Panc1 (cell line): ENCODE measurements at regions not wholly inside any gene's neighbourhood (a gene's known extent, or its start where the extent isn't known, plus 50 kb on each side); places are given as distances from the start of the nearest gene placed in this dataset.

Experiments
- CTCF ChIP-seq: fragments of 450-650 bp; IDR thresholded peaks from 2 replicates; pipeline ENCODE4 v1.5.1; 2017; ENCODE audit warnings: mild to moderate bottlenecking
- POLR2AphosphoS5 ChIP-seq: IDR thresholded peaks from 2 replicates; pipeline ENCODE4 v1.6.1; 2012; ENCODE audit warnings: mild to moderate bottlenecking, low read depth, low read length, moderate library complexity
- SIN3A ChIP-seq: IDR thresholded peaks from 2 replicates; pipeline ENCODE4 v1.6.1; 2012; ENCODE audit warnings: low read depth, mild to moderate bottlenecking, low read length, moderate library complexity, borderline replicate concordance; ENCODE audit not compliant: insufficient read depth
- TF ChIP-seq, protein P1 (sequence below), 2 experiments: IDR thresholded peaks; 2 replicates each; pipeline ENCODE4 v1.6.1; 2011 to 2012; ENCODE audit warnings: low read depth in 2 of 2, control low read depth in 1 of 2, low read length in 1 of 2, mild to moderate bottlenecking in 1 of 2, moderate library complexity in 1 of 2; ENCODE audit not compliant: insufficient read depth in 1 of 2

DNA sequence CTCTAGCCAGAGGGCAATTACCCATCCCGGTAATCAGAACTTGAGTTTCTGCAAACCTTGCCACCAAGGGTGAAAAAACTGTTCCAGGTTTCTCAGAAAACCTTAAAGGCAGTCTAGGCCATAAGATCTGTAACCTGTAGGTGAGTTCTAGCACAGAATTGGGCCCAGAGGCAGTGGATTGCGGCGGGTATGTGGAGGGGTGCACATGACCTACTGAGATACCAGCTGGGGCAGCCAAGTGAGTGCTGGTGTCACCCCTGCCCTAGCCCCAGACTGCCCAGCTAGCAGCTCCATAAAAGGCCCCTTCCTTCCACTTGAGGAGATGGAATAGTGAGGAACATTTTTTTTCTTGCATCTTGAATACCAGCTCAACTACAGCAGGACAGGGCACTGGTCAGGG lies 176.7 kb downstream of the SMARCA1 start:
- TF ChIP-seq CTCF (no peak), SIN3A (no peak), POLR2AphosphoS5 (no peak)
- TF ChIP-seq, protein P1, sequence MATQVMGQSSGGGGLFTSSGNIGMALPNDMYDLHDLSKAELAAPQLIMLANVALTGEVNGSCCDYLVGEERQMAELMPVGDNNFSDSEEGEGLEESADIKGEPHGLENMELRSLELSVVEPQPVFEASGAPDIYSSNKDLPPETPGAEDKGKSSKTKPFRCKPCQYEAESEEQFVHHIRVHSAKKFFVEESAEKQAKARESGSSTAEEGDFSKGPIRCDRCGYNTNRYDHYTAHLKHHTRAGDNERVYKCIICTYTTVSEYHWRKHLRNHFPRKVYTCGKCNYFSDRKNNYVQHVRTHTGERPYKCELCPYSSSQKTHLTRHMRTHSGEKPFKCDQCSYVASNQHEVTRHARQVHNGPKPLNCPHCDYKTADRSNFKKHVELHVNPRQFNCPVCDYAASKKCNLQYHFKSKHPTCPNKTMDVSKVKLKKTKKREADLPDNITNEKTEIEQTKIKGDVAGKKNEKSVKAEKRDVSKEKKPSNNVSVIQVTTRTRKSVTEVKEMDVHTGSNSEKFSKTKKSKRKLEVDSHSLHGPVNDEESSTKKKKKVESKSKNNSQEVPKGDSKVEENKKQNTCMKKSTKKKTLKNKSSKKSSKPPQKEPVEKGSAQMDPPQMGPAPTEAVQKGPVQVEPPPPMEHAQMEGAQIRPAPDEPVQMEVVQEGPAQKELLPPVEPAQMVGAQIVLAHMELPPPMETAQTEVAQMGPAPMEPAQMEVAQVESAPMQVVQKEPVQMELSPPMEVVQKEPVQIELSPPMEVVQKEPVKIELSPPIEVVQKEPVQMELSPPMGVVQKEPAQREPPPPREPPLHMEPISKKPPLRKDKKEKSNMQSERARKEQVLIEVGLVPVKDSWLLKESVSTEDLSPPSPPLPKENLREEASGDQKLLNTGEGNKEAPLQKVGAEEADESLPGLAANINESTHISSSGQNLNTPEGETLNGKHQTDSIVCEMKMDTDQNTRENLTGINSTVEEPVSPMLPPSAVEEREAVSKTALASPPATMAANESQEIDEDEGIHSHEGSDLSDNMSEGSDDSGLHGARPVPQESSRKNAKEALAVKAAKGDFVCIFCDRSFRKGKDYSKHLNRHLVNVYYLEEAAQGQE (IDR thresholded peaks at IDR 0.05; ENCODE audit: insufficient read depth in 1 of 2, low read depth in 2 of 2, low read length in 1 of 2), result no peak
